Hippocampal formation (tissue), 2 donors: ENCODE measurements at regions not wholly inside any gene's neighbourhood (a gene's known extent, or its start where the extent isn't known, plus 50 kb on each side); places are given as distances from the start of the nearest gene placed in this dataset.
"Not testable (repeated sequence)": the region's sequence is repeated elsewhere in the genome, so short reads cannot be mapped to it uniquely, and the experiment has no call there.

Experiments
- DNase-seq, 2 donors: peaks; one replicate each; lab custom pipeline; 2025; lab: John Stamatoyannopoulos, UW

GRCh38 chr13:80675442-80675841 is 334.5 kb upstream of the SPRY2 start:
- not testable (repeated sequence) for DNase-seq

- no peak for DNase-seq
Measured at GRCh38 chr13:80671773-80672172, 330.8 kb upstream of the SPRY2 start.

- DNase-seq: no peak
Measured at GRCh38 chr13:80669112-80669511, 328.2 kb upstream of the SPRY2 start.

- no peak for DNase-seq
Measured at GRCh38 chr13:80668452-80668851, 327.5 kb upstream of the SPRY2 start.

DNA sequence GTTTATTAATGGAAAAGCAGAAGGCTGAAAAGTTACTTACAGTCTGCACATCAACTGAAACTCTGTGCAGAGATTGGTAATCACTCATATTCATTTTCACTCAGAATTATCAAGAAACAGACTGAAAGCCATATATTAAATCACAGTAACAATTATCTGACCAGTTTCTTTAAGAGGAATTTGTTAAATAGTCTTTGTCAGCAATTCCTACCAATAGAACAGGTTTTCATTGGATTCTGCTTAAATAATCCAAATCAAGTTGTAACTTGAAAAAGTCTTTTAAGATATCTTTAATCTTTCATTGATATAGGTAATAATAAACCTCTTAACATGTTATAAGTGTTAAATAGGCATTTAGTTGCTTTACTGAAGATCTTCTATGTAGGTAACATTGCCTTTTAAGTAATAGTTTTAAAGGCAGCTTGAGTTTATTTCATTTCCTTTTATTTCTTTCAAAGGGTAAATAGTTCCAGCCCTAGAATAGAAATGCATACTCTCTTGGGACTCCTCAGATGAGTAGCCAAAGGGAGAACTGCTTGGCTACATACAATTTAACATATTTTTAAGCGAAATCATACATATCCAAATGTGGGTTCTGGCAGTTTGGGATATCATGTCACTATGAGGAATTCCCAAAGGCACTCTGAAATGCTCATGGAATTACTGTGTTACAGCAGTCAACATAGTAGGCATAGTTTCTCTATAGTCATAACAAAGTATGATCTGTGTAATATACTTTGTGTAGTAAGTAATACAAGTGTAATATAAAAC is 326.0 kb upstream of the SPRY2 start:
- DNase-seq: no peak

- no peak for DNase-seq
Measured at GRCh38 chr13:80665792-80666333, 324.9 kb upstream of the SPRY2 start.

GRCh38 chr13:80664950-80665349 is 324.0 kb upstream of the SPRY2 start:
- DNase-seq: no peak

- DNase-seq: no peak
Measured at GRCh38 chr13:80663788-80664187, 322.9 kb upstream of the SPRY2 start.

DNA sequence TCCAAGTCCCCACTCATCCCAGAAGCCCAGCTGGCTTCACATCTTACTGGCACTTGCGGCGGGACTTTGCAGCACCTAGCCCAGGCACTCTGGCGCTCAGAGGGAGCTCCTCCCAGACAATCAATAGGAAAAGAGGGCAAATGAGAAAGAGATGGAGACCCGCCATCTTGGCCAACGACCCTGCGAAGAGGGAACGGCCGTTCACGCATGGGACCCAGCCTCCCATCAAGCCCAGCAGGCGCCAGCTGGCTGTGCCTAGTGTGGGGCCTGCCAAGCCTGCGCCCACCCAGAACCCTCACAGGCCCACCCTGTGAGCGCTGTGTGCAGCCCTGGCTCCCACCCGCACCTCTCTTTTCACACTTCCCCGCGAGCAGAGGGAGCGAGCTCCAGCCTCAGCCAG is 317.8 kb upstream of the SPRY2 start:
- no peak for DNase-seq

DNA sequence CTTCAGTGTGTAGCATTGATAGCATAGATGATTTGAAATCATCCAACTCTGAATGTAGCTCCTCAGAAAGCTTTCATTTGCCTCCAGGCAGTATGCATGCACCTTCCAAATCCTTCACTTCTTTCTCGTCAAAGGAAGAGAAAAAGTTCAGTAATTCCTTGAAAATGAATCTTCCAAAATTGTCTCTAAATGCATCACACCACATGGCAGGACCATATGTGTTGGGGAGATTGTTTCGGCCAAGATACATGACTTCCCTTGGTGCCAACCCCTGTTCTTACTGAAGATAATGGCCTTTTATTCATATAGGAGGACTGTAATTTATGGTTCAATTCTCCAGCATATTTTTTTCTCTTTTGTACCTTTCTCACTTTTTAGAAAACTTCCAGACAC is 315.6 kb upstream of the SPRY2 start:
- DNase-seq: no peak

DNA sequence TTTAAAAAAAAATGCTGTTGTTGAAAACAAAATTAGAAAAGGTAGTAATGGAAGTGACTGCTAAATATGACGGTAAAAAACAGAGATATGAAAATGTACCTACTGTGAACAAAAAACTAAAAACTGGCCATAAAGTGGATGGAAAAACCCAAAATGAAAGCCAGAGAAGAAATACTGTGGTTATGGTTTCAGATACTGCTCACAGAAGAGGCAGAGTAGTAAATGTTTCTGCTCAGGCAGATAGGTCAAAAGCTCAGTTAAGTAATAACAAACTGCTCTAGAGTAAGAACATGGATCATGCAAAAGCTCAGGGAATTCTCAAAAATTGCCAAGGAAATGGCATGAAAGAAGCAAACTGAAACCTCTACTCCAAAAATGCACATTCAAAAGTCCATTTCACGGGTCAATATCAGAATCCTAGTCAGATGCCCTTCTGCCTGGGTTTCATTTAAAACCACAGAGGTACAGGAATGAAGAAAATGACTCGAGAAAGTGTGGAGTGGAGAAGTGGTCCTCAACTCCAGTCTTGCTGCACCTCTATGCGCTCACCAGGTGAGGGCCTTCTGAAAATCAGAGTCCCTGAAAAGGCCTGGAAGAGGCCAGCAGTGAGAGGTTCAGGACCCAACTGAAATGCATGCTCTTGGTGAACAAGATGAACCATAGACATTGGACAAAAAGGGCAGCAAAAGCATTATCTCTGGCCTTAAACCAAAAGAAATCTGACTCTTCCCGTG is 315.0 kb upstream of the SPRY2 start:
- DNase-seq: no peak

DNA sequence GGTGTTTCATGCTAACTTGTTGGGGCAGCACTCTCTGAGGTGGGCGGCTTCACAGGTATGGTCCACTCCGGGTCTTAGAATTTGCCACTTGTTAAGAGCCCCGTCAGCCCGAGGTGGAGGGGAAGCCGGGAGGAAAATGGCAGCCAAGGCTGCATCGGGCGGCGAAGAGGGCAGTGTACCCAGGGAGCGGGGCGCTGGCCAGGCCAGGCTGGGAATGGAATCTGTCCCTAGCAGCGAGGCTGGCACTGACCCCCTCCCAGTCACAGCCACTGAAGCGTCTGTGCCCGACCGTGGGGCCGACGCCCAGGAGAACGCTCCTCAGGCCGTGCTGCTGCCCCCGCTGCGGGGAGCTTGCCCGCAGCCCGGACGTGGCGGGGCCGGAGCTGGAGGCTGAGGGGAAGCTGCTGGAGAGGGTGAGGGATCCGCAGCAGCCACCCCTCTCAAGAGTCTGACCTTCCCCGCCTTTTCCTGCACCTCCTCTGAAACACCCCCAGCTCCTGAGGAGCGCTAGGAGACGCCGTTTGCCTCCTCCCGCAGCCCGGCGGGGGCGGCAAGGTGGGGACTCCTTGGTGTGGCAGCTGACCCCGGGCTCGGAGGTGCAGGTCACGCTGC is 313.8 kb upstream of the SPRY2 start:
- DNase-seq: no peak

- no peak for DNase-seq
Measured at GRCh38 chr13:80649274-80649673, 308.3 kb upstream of the SPRY2 start.

DNA sequence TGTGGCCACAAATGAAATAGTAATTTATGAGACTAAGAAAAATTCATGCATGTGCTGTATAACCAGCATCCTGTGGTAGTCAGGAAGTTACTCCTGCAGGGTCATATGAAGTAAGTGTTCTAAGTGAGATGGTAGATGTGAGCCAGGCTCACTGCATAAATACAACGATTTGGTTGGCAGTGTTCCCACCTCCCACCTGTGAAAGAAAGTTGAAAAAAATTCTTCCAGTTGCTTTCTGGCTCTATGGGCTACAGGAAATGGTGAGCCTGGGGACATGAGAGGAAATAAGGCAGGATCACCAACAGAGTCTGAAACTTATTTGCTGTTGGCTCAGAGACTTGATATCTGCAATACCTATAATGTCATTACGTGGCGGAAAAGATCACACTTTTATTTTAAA is 301.7 kb upstream of the SPRY2 start:
- no peak for DNase-seq

DNA sequence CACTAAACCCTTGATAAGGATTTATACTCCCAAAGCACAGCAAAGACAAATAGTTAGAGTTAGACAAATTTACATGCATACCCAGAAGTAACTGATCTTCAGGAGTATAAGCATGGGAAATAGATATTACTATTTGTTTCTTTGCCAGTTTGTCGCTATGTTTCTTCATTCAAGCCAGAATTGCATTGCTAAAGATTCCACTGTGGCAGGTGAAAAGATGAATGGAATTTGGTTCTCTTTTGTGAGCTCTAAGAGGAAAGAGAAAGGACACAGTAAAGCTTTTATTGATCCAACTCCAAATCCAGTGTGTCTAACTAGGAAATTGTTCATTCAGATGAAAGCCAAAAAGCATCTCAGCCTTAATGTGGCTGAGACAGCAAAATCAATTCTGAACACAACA is 292.3 kb upstream of the SPRY2 start:
- no peak for DNase-seq

GRCh38 chr13:80630685-80631121 is 289.8 kb upstream of the SPRY2 start:
- no peak for DNase-seq

DNA sequence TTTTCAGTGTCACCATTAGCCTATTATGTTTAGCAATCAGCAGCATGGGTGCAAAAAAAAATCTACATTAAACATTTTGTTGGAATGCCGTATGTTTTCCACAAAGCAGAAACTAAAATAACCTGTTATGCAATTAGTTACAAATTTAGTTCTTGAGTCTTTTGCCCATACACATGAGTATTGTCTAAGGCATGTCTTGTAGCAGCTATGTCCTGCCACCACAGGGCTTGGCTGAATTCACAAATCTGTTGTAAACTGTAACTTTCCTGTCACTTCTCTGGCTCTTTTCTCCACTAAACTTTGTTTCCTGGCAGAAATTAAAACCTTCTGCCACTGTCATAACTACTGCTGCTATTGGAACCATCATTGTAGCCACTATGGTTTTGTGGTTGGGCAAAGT is 277.9 kb upstream of the SPRY2 start:
- DNase-seq: no peak

DNA sequence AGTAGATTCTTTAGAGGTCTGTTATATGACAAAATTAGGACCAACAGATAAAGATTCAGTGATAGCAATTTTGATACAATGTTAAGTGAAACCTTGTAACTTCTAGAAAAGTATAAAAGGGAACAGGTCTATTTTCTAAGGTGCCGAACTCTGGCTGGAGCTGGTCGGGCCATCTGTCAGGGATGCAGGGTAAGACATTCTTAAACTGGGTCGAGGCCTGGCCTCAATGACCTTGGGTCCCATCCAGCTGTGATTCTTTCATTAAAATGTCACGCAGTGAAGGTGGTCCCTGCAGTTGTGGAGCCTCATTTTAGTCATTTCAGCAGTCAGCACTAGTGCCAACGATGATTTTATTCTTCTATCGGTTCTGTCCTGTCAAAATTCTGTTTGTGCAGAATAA is 271.9 kb upstream of the SPRY2 start:
- DNase-seq: no peak

DNA sequence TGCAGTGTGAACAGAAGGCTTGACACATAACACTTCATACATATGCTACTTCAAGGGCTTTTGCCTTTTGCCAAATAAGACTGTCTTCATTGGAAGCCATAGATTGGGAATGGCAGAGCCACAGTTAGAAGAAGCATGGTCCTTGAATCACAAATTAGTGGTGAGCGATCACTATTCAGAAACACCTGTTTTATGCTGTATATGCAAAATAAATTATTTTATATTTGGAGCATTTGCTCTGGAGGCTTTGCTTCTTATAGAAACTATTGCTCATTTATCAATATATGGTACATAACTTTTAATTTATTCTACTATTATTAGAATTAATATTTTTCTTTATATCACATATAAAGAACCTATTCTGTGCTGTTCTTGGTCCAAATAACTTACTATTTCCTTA is 270.4 kb upstream of the SPRY2 start:
- DNase-seq: no peak

- DNase-seq: no peak
Measured at GRCh38 chr13:80605716-80606115, 264.8 kb upstream of the SPRY2 start.

DNA sequence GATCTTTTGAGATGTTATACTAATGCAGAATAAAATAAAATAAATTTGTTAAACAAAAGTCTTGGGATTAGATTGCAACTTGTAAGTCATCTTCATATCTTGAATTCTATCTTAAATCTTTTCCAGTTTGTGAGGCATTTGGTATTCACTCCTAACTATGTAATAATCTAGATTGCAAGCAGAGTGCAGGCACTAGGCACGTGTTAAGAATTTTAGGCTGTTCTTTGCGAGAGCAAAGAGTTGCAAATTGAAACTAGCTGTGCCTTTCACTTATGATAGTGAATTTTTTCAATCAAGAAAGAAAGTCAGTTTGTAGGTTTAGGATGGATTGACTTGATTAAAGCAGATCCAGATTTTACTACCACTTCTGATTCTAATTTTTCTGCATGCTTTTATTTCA is 264.1 kb upstream of the SPRY2 start:
- DNase-seq: no peak

DNA sequence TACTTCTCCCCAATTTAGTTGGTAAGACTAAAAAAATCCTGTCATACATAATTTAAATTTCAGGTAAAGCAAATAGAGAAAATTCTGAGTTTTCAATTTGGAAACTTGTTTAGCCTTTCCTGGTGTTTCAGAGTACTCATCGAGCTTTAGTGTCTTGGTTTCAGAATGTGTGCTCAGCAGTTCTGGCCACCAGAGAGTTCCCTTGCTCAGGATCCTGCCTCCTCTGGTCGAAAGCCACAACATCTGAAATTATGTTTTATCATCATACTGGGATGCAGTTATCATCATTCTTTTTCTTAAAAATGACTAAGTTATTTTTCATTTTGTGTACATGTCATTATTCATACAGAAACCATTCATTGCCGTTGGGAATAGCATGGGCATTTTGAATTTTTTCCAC is 263.2 kb upstream of the SPRY2 start:
- no peak for DNase-seq

- DNase-seq: no peak
Measured at GRCh38 chr13:80603351-80603750, 262.4 kb upstream of the SPRY2 start.
